Transverse colon (tissue), 4 donors: ENCODE measurements at regions not wholly inside any gene's neighbourhood (a gene's known extent, or its start where the extent isn't known, plus 50 kb on each side); places are given as distances from the start of the nearest gene placed in this dataset.

ENCODE experiments used
- DNase-seq: peaks from one replicate; pipeline ENCODE4 v3.0.0-alpha.2; 2019
- H3K27ac ChIP-seq, 4 donors: fragments of 200-600 bp; sonication (generic); 2 replicates each; pipeline ENCODE4 v1.5.1; 2016 to 2018; ENCODE audit warnings: inconsistent platforms in 4 of 4
- H3K27me3 ChIP-seq: fragments of 200-600 bp; sonication (generic); 2 replicates; pipeline ENCODE4 v1.5.1; 2017; ENCODE audit warnings: inconsistent platforms
- H3K36me3 ChIP-seq, 4 donors: fragments of 200-600 bp; sonication (generic); 2 replicates each; pipeline ENCODE4 v1.5.1; 2017 to 2019; ENCODE audit warnings: inconsistent platforms in 4 of 4
- H3K4me1 ChIP-seq, 4 donors: fragments of 200-600 bp; sonication (generic); 2 replicates each; pipeline ENCODE4 v1.5.1; 2017 to 2020; ENCODE audit warnings: inconsistent platforms in 4 of 4
- H3K4me3 ChIP-seq, 4 donors: fragments of 200-600 bp; sonication (generic); 1 replicate in 1 of 4; 2 replicates in 3 of 4; pipeline versions ENCODE4 v1.5.1 to v1.6.1; 2017 to 2019; ENCODE audit warnings: inconsistent platforms in 4 of 4
- H3K9me3 ChIP-seq, 2 donors: fragments of 200-600 bp; sonication (generic); 2 replicates each; pipeline ENCODE4 v1.5.1; 2017 to 2019; ENCODE audit warnings: inconsistent platforms in 2 of 2
- CTCF ChIP-seq, 5 experiments: fragments of 200-600 bp in 3 of 5; fragments of 450-650 bp in 2 of 5; sonication (generic) in 3 of 5; IDR thresholded peaks; 1 replicate in 2 of 5; 2 replicates in 3 of 5; pipeline ENCODE4 v1.5.1; 2016 to 2017; ENCODE audit warnings: antibody characterized with exemption in 5 of 5, inconsistent platforms in 3 of 5, mild to moderate bottlenecking in 2 of 5, moderate library complexity in 1 of 5
- EP300 ChIP-seq: sonication (generic); formaldehyde crosslinking; IDR thresholded peaks from one replicate; pipeline ENCODE4 v1.6.1; 2017; ENCODE audit warnings: antibody characterized with exemption, low read depth
- POLR2A ChIP-seq: fragments of 450-650 bp; IDR thresholded peaks from one replicate; pipeline ENCODE4 v1.6.1; 2016; ENCODE audit warnings: antibody characterized with exemption, mild to moderate bottlenecking, moderate library complexity
- POLR2AphosphoS5 ChIP-seq, 3 donors: sonication (generic); formaldehyde crosslinking; IDR thresholded peaks; one replicate each; pipeline ENCODE4 v1.6.1; 2016; ENCODE audit warnings: antibody characterized with exemption in 3 of 3
- WGBS, 2 donors: methylation state at CpG; one replicate each; pipeline ENCODE4 v1.1.5; 2018; ENCODE audit warnings: low coverage in 1 of 2; 5-methylcytosine and 5-hydroxymethylcytosine counted together
- in situ Hi-C, 4 donors: fragments of 200-750 bp; cut with MboI; loops; one replicate each; pipeline versions ENCODE4 v1.15.0 to v1.15.1; 2017; ENCODE audit warnings: low sequenced_read_pairs in 3 of 4, low pct_ligation_motif_present in 1 of 4, low pct_unique_long_range_greater_than_20kb in 1 of 4
- intact Hi-C: fragments of 100-400 bp; cut with DNase I; formaldehyde crosslinking; loops from one replicate; pipeline ENCODE4 v1.15.1; 2023; ENCODE audit warnings: low total_unique reads

GRCh38 chr17:70955441-70955840 is 786.1 kb downstream of the KCNJ2 start:
- WGBS, 2 donors, result 53 to 58% methylated on average over 6 to 7 of the region's 7 CpGs
- in situ Hi-C loops, result no loop called here
- Histone ChIP-seq H3K4me1 (no peaks in the 10 kb centered on the region), H3K27ac (no peak overlapping the region), H3K9me3 (no peaks in the 10 kb centered on the region), H3K4me3 (no peak overlapping the region), H3K27me3 (no peaks in the 10 kb centered on the region), H3K36me3 (no peaks in the 10 kb centered on the region)
- DNase-seq, result no peak
- intact Hi-C loops, result no loop called here
- TF ChIP-seq POLR2A, result no peak
- no peak for TF ChIP-seq EP300
- TF ChIP-seq POLR2AphosphoS5 (IDR thresholded peaks at IDR 0.05), result no peak
- TF ChIP-seq CTCF (IDR thresholded peaks at IDR 0.05), result no peak

- no peak overlapping the region for H3K27ac ChIP-seq
- H3K4me1 ChIP-seq, result no peaks in the 10 kb centered on the region
- no peak for DNase-seq
- 77 to 78% methylated on average over 5 of the region's 5 CpGs for WGBS, 2 donors
- TF ChIP-seq POLR2AphosphoS5 (IDR thresholded peaks at IDR 0.05) (no peak), CTCF (IDR thresholded peaks at IDR 0.05) (no peak), EP300 (no peak), POLR2A (no peak)
- no peaks in the 10 kb centered on the region for H3K9me3 ChIP-seq
- in situ Hi-C loops (no loop called here), intact Hi-C loops (no loop called here)
- H3K36me3 ChIP-seq, result no peaks in the 10 kb centered on the region
- H3K4me3 ChIP-seq, result no peak overlapping the region
- H3K27me3 ChIP-seq, result no peaks in the 10 kb centered on the region
Observed at GRCh38 chr17:70956726-70957125, 787.4 kb downstream of the KCNJ2 start.

GRCh38 chr17:70961341-70961740 is 792.0 kb downstream of the KCNJ2 start:
- Histone ChIP-seq H3K9me3 (no peaks in the 10 kb centered on the region), H3K4me1 (no peaks in the 10 kb centered on the region), H3K4me3 (no peak overlapping the region), H3K36me3 (no peaks in the 10 kb centered on the region), H3K27me3 (no peaks in the 10 kb centered on the region), H3K27ac (no peak overlapping the region)
- in situ Hi-C loops, result no loop called here
- TF ChIP-seq CTCF (IDR thresholded peaks at IDR 0.05), result no peak
- TF ChIP-seq POLR2A, result no peak
- TF ChIP-seq EP300, result no peak
- no peak for TF ChIP-seq POLR2AphosphoS5 (IDR thresholded peaks at IDR 0.05)
- 83 to 87% methylated on average over 3 of the region's 3 CpGs for WGBS, 2 donors
- DNase-seq, result no peak
- intact Hi-C loops, result no loop called here

- no peaks in the 10 kb centered on the region for H3K4me1 ChIP-seq
- H3K9me3 ChIP-seq, result no peaks in the 10 kb centered on the region
- intact Hi-C loops (no loop called here), in situ Hi-C loops (no loop called here)
- no peak for TF ChIP-seq EP300
- TF ChIP-seq POLR2AphosphoS5 (IDR thresholded peaks at IDR 0.05), result no peak
- no peak for TF ChIP-seq POLR2A
- no peak for TF ChIP-seq CTCF (IDR thresholded peaks at IDR 0.05)
- no peak for DNase-seq
- H3K4me3 ChIP-seq, result no peak overlapping the region
- no peak overlapping the region for H3K27ac ChIP-seq
- no peaks in the 10 kb centered on the region for H3K36me3 ChIP-seq
- no peaks in the 10 kb centered on the region for H3K27me3 ChIP-seq
- 62 to 69% methylated on average over 3 of the region's 3 CpGs for WGBS, 2 donors
Observed at GRCh38 chr17:70968302-70968701, 799.0 kb downstream of the KCNJ2 start.
